ENCODE measurements at regions not wholly inside any gene's neighbourhood (a gene's known extent, or its start where the extent isn't known, plus 50 kb on each side); places are given as distances from the start of the nearest gene placed in this dataset.
A peak's percentile ranks its signal among the peaks of the same experiment; 100 is the strongest.
"Not testable (repeated sequence)": the region's sequence is repeated elsewhere in the genome, so short reads cannot be mapped to it uniquely, and the experiment has no call there.

GRCh38 chr9:41367301-41367700 is 178.2 kb upstream of the ZNG1F start:
- H3K36me3 ChIP-seq (ENCODE audit: control insufficient read depth, insufficient read depth, low read length); H3K27me3 ChIP-seq (ENCODE audit: control insufficient read depth, insufficient read depth, low read length); H3K4me3 ChIP-seq (ENCODE audit: low read depth, low read length); H3K4me1 ChIP-seq (ENCODE audit: control insufficient read depth, insufficient read depth, low read length); H3K9me3 ChIP-seq (ENCODE audit: control insufficient read depth, insufficient read depth, low read length); H3K9ac ChIP-seq (ENCODE audit: low read depth, low read length): not testable (repeated sequence)

- H3K9ac ChIP-seq (ENCODE audit: low read depth, low read length); H3K9me3 ChIP-seq (ENCODE audit: control insufficient read depth, insufficient read depth, low read length); H3K4me3 ChIP-seq (ENCODE audit: low read depth, low read length); H3K36me3 ChIP-seq (ENCODE audit: control insufficient read depth, insufficient read depth, low read length); H3K27me3 ChIP-seq (ENCODE audit: control insufficient read depth, insufficient read depth, low read length); H3K4me1 ChIP-seq (ENCODE audit: control insufficient read depth, insufficient read depth, low read length): not testable (repeated sequence)
Observed at GRCh38 chr9:41361790-41362189, 172.7 kb upstream of the ZNG1F start.

GRCh38 chr9:41359116-41359515 is 170.0 kb upstream of the ZNG1F start:
- not testable (repeated sequence) for H3K9me3 ChIP-seq (ENCODE audit: control insufficient read depth, insufficient read depth, low read length); H3K27me3 ChIP-seq (ENCODE audit: control insufficient read depth, insufficient read depth, low read length); H3K9ac ChIP-seq (ENCODE audit: low read depth, low read length); H3K4me1 ChIP-seq (ENCODE audit: control insufficient read depth, insufficient read depth, low read length); H3K36me3 ChIP-seq (ENCODE audit: control insufficient read depth, insufficient read depth, low read length)
- peak overlapping the region; percentile 53 for H3K4me3 ChIP-seq (ENCODE audit: low read depth, low read length)

GRCh38 chr9:41358682-41359081 is 169.6 kb upstream of the ZNG1F start:
- not testable (repeated sequence) for H3K9ac ChIP-seq (ENCODE audit: low read depth, low read length); H3K4me1 ChIP-seq (ENCODE audit: control insufficient read depth, insufficient read depth, low read length); H3K27me3 ChIP-seq (ENCODE audit: control insufficient read depth, insufficient read depth, low read length); H3K9me3 ChIP-seq (ENCODE audit: control insufficient read depth, insufficient read depth, low read length); H3K36me3 ChIP-seq (ENCODE audit: control insufficient read depth, insufficient read depth, low read length)
- peak overlapping the region; percentile 53 for H3K4me3 ChIP-seq (ENCODE audit: low read depth, low read length)

- not testable (repeated sequence) for H3K9ac ChIP-seq (ENCODE audit: low read depth, low read length); H3K4me3 ChIP-seq (ENCODE audit: low read depth, low read length); H3K27me3 ChIP-seq (ENCODE audit: control insufficient read depth, insufficient read depth, low read length)
Observed at GRCh38 chr9:41357918-41358404, 168.8 kb upstream of the ZNG1F start.

GRCh38 chr9:41357350-41357748 is 168.2 kb upstream of the ZNG1F start:
- not testable (repeated sequence) for H3K9ac ChIP-seq (ENCODE audit: low read depth, low read length); H3K4me3 ChIP-seq (ENCODE audit: low read depth, low read length); H3K27me3 ChIP-seq (ENCODE audit: control insufficient read depth, insufficient read depth, low read length)

More at GRCh38 chr9:41357918-41358404, 168.8 kb upstream of the ZNG1F start:
- not testable (repeated sequence) for H3K4me1 ChIP-seq (ENCODE audit: control insufficient read depth, insufficient read depth, low read length); H3K36me3 ChIP-seq (ENCODE audit: control insufficient read depth, insufficient read depth, low read length); H3K9me3 ChIP-seq (ENCODE audit: control insufficient read depth, insufficient read depth, low read length)

GRCh38 chr9:41356588-41357349 is 167.7 kb upstream of the ZNG1F start:
- not testable (repeated sequence) for H3K4me3 ChIP-seq (ENCODE audit: low read depth, low read length); H3K9ac ChIP-seq (ENCODE audit: low read depth, low read length); H3K4me1 ChIP-seq (ENCODE audit: control insufficient read depth, insufficient read depth, low read length); H3K36me3 ChIP-seq (ENCODE audit: control insufficient read depth, insufficient read depth, low read length); H3K27me3 ChIP-seq (ENCODE audit: control insufficient read depth, insufficient read depth, low read length); H3K9me3 ChIP-seq (ENCODE audit: control insufficient read depth, insufficient read depth, low read length)

More at GRCh38 chr9:41357350-41357748, 168.2 kb upstream of the ZNG1F start:
- not testable (repeated sequence) for H3K4me1 ChIP-seq (ENCODE audit: control insufficient read depth, insufficient read depth, low read length); H3K9me3 ChIP-seq (ENCODE audit: control insufficient read depth, insufficient read depth, low read length); H3K36me3 ChIP-seq (ENCODE audit: control insufficient read depth, insufficient read depth, low read length)

GRCh38 chr9:41355712-41356450 is 166.8 kb upstream of the ZNG1F start:
- H3K4me1 ChIP-seq (ENCODE audit: control insufficient read depth, insufficient read depth, low read length); H3K36me3 ChIP-seq (ENCODE audit: control insufficient read depth, insufficient read depth, low read length); H3K9ac ChIP-seq (ENCODE audit: low read depth, low read length); H3K27me3 ChIP-seq (ENCODE audit: control insufficient read depth, insufficient read depth, low read length); H3K9me3 ChIP-seq (ENCODE audit: control insufficient read depth, insufficient read depth, low read length); H3K4me3 ChIP-seq (ENCODE audit: low read depth, low read length): not testable (repeated sequence)

- not testable (repeated sequence) for H3K9me3 ChIP-seq (ENCODE audit: control insufficient read depth, insufficient read depth, low read length); H3K27me3 ChIP-seq (ENCODE audit: control insufficient read depth, insufficient read depth, low read length); H3K9ac ChIP-seq (ENCODE audit: low read depth, low read length); H3K4me3 ChIP-seq (ENCODE audit: low read depth, low read length); H3K36me3 ChIP-seq (ENCODE audit: control insufficient read depth, insufficient read depth, low read length); H3K4me1 ChIP-seq (ENCODE audit: control insufficient read depth, insufficient read depth, low read length)
Observed at GRCh38 chr9:41354978-41355377, 165.9 kb upstream of the ZNG1F start.

GRCh38 chr9:41354060-41354934 is 165.2 kb upstream of the ZNG1F start:
- H3K9ac ChIP-seq (ENCODE audit: low read depth, low read length); H3K36me3 ChIP-seq (ENCODE audit: control insufficient read depth, insufficient read depth, low read length); H3K9me3 ChIP-seq (ENCODE audit: control insufficient read depth, insufficient read depth, low read length); H3K4me1 ChIP-seq (ENCODE audit: control insufficient read depth, insufficient read depth, low read length); H3K4me3 ChIP-seq (ENCODE audit: low read depth, low read length); H3K27me3 ChIP-seq (ENCODE audit: control insufficient read depth, insufficient read depth, low read length): not testable (repeated sequence)

- H3K4me1 ChIP-seq (ENCODE audit: control insufficient read depth, insufficient read depth, low read length); H3K27me3 ChIP-seq (ENCODE audit: control insufficient read depth, insufficient read depth, low read length): not testable (repeated sequence)
Observed at GRCh38 chr9:41353026-41353425, 163.9 kb upstream of the ZNG1F start.

More at GRCh38 chr9:41353026-41353425, 163.9 kb upstream of the ZNG1F start:
- not testable (repeated sequence) for H3K9me3 ChIP-seq (ENCODE audit: control insufficient read depth, insufficient read depth, low read length); H3K36me3 ChIP-seq (ENCODE audit: control insufficient read depth, insufficient read depth, low read length); H3K9ac ChIP-seq (ENCODE audit: low read depth, low read length); H3K4me3 ChIP-seq (ENCODE audit: low read depth, low read length)
